ENCODE measurements at regions not wholly inside any gene's neighbourhood (a gene's known extent, or its start where the extent isn't known, plus 50 kb on each side); places are given as distances from the start of the nearest gene placed in this dataset.

DNA sequence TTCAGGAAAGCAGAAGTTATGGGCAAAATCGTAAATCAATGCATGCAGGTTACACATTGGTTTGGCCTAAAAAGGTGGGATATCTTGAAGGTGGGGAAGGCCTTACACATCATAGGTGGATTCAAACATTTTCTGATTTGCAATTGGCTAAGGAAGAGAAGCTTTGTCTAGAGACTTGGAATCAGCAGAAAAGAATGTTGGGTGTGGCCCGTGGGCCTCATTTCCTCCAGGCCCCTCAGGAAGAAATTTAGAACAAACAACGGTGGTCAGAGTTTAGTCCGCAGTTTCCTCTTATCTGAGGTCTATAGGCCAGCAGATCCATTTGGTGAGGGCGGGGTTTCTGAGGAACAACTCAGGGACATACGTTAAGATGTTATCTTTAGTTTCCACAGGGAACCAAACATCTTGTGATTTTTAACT is 50.9 kb upstream of the AFF3 start:
- 50% methylated on average over 6 of the region's 6 CpGs for WGBS (ENCODE audit: insufficient coverage, low coverage, low lambda C conversion rate, missing lambda C conversion rate)
- no peaks in the 10 kb centered on the region for H3K36me3 ChIP-seq
- H3K27ac ChIP-seq, result no peak overlapping the region
- DNase-seq (no peak), ATAC-seq (no peak)
- TF ChIP-seq, protein P1, sequence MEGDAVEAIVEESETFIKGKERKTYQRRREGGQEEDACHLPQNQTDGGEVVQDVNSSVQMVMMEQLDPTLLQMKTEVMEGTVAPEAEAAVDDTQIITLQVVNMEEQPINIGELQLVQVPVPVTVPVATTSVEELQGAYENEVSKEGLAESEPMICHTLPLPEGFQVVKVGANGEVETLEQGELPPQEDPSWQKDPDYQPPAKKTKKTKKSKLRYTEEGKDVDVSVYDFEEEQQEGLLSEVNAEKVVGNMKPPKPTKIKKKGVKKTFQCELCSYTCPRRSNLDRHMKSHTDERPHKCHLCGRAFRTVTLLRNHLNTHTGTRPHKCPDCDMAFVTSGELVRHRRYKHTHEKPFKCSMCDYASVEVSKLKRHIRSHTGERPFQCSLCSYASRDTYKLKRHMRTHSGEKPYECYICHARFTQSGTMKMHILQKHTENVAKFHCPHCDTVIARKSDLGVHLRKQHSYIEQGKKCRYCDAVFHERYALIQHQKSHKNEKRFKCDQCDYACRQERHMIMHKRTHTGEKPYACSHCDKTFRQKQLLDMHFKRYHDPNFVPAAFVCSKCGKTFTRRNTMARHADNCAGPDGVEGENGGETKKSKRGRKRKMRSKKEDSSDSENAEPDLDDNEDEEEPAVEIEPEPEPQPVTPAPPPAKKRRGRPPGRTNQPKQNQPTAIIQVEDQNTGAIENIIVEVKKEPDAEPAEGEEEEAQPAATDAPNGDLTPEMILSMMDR (IDR thresholded peaks at IDR 0.05), result no peak
- no peak for TF ChIP-seq POLR2A (IDR thresholded peaks at IDR 0.05)
- intact Hi-C loops (cut with DNase I), result no loop called here
- H3K9me3 ChIP-seq, result no peaks in the 10 kb centered on the region
- H3K27me3 ChIP-seq, result no peaks in the 10 kb centered on the region
- H3K4me1 ChIP-seq, result peaks cover 0 to 7% (median 0%) of the 10 kb centered on the region in 4 donors
- no peak overlapping the region for H3K4me3 ChIP-seq

DNA sequence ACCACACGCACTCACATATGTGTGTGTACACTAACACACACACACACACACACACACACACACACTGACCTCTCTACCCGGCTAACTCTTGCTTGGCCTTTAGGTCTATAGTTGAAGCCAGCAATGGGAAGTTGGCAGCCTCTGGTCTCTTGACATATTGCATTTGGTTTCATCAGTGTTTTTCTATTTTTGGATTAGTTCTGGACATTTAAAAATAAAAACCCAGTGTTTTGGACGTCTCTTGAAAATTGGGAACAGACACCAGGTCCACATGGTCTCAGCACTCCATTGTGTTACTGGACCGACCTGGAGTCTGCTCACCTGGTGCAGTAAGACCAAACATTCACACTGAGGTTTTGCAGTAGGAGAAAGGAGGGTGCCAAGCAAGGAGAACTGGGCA is 50.4 kb upstream of the AFF3 start:
- Histone ChIP-seq H3K27ac (no peak overlapping the region), H3K27me3 (no peaks in the 10 kb centered on the region), H3K9me3 (no peaks in the 10 kb centered on the region), H3K4me3 (no peak overlapping the region), H3K36me3 (no peaks in the 10 kb centered on the region), H3K4me1 (peaks cover 0 to 3% (median 0%) of the 10 kb centered on the region in 4 donors)
- 26% methylated on average over 4 of the region's 4 CpGs for WGBS (ENCODE audit: insufficient coverage, low coverage, low lambda C conversion rate, missing lambda C conversion rate)
- intact Hi-C loops (cut with DNase I), result no loop called here
- DNase-seq (no peak), ATAC-seq (peak in 2 of 4 donors; percentile 44 to 63)
- TF ChIP-seq, protein P1 (IDR thresholded peaks at IDR 0.05), result no peak
- TF ChIP-seq POLR2A (IDR thresholded peaks at IDR 0.05), result no peak

DNA sequence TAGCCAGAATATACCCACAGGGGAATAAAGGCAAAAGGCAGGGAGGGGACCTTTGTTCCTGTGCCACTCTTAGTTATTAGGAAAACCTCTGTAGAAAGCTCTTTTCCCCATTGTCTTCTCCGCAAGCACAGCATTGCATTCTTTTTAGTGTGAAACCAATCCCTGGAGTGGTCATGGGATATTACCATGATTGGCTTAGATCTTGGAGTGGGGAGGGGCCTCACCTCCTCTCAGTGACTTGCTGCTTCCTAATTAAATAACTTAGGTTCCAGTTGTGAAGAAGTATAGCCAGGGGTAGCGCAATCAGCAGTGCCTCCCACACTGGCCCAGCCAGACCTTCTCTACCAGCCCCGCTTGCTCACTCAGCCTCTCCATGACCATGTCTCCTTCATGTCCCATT is 49.9 kb upstream of the AFF3 start:
- H3K27ac ChIP-seq, result no peak overlapping the region
- WGBS (ENCODE audit: insufficient coverage, low coverage, low lambda C conversion rate, missing lambda C conversion rate), result 67% methylated on average over 1 of the region's 3 CpGs
- H3K27me3 ChIP-seq, result no peaks in the 10 kb centered on the region
- H3K4me3 ChIP-seq, result no peak overlapping the region
- ATAC-seq (no peak), DNase-seq (no peak)
- no peaks in the 10 kb centered on the region for H3K36me3 ChIP-seq
- H3K9me3 ChIP-seq, result no peaks in the 10 kb centered on the region
- TF ChIP-seq POLR2A (IDR thresholded peaks at IDR 0.05), result no peak
- TF ChIP-seq, protein P1 (IDR thresholded peaks at IDR 0.05), result no peak
- no peaks in the 10 kb centered on the region for H3K4me1 ChIP-seq
- intact Hi-C loops (cut with DNase I), result no loop called here
